Neural progenitor cell (in vitro differentiated cells): ENCODE measurements at regions not wholly inside any gene's neighbourhood (a gene's known extent, or its start where the extent isn't known, plus 50 kb on each side); places are given as distances from the start of the nearest gene placed in this dataset.

ENCODE experiments used
- EZH2 ChIP-seq: fragments of 200-600 bp; sonication (generic); IDR thresholded peaks from 2 replicates; pipeline ENCODE4 v1.6.1; 2017; ENCODE audit warnings: antibody characterized with exemption, mild to moderate bottlenecking, moderate library complexity
- EZH2phosphoT487 ChIP-seq: fragments of 200-600 bp; sonication (generic); IDR thresholded peaks from 2 replicates; pipeline ENCODE4 v1.6.1; 2017; ENCODE audit warnings: antibody characterized with exemption
- TF ChIP-seq, protein P1 (sequence below): fragments of 200-600 bp; sonication (generic); IDR thresholded peaks from 2 replicates; pipeline ENCODE4 v1.5.1; 2017; ENCODE audit warnings: antibody characterized with exemption, mild to moderate bottlenecking

GRCh38 chr1:60875138-60875537 lies 207.2 kb upstream of the NFIA start:
- TF ChIP-seq, protein P1, sequence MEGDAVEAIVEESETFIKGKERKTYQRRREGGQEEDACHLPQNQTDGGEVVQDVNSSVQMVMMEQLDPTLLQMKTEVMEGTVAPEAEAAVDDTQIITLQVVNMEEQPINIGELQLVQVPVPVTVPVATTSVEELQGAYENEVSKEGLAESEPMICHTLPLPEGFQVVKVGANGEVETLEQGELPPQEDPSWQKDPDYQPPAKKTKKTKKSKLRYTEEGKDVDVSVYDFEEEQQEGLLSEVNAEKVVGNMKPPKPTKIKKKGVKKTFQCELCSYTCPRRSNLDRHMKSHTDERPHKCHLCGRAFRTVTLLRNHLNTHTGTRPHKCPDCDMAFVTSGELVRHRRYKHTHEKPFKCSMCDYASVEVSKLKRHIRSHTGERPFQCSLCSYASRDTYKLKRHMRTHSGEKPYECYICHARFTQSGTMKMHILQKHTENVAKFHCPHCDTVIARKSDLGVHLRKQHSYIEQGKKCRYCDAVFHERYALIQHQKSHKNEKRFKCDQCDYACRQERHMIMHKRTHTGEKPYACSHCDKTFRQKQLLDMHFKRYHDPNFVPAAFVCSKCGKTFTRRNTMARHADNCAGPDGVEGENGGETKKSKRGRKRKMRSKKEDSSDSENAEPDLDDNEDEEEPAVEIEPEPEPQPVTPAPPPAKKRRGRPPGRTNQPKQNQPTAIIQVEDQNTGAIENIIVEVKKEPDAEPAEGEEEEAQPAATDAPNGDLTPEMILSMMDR, result no peak
- no peak for TF ChIP-seq EZH2
- TF ChIP-seq EZH2phosphoT487, result no peak
